Thymus (tissue), 11 donors: ENCODE measurements at regions not wholly inside any gene's neighbourhood (a gene's known extent, or its start where the extent isn't known, plus 50 kb on each side); places are given as distances from the start of the nearest gene placed in this dataset.

Source experiments
- DNase-seq, 9 donors: peaks; one replicate each; pipeline ENCODE4 v3.0.0-alpha.2; 2013; ENCODE audit warnings: low spot score in 9 of 9, low read depth in 6 of 9, missing footprints in 1 of 9
- H3K27ac ChIP-seq, 2 donors: one replicate each; pipeline ENCODE4 v1.5.1; 2013; ENCODE audit warnings: control low read depth in 1 of 2, low read depth in 1 of 2, low read length in 1 of 2, mild to moderate bottlenecking in 1 of 2, moderate library complexity in 1 of 2
- H3K27me3 ChIP-seq, 2 donors: one replicate each; pipeline ENCODE4 v1.5.1; 2013; ENCODE audit warnings: low read length in 1 of 2; ENCODE audit not compliant: control insufficient read depth in 2 of 2, insufficient read depth in 1 of 2
- H3K36me3 ChIP-seq, 2 donors: one replicate each; pipeline ENCODE4 v1.5.1; 2013; ENCODE audit warnings: low read length in 1 of 2, mild to moderate bottlenecking in 1 of 2, moderate library complexity in 1 of 2; ENCODE audit not compliant: control insufficient read depth in 2 of 2, insufficient read depth in 2 of 2
- H3K4me1 ChIP-seq, 2 donors: one replicate each; pipeline ENCODE4 v1.5.1; 2013; ENCODE audit warnings: low read length in 2 of 2; ENCODE audit not compliant: control insufficient read depth in 2 of 2, insufficient read depth in 2 of 2
- H3K4me3 ChIP-seq, 2 donors: one replicate each; pipeline ENCODE4 v1.5.1; 2013; ENCODE audit warnings: low read length in 2 of 2, control low read depth in 1 of 2, mild to moderate bottlenecking in 1 of 2
- H3K9me3 ChIP-seq, 2 donors: one replicate each; pipeline ENCODE4 v1.5.1; 2013; ENCODE audit warnings: low read length in 1 of 2, mild to moderate bottlenecking in 1 of 2; ENCODE audit not compliant: control insufficient read depth in 2 of 2, insufficient read depth in 1 of 2
- WGBS: extraction: QIAGEN DNeasy Blood & Tissue Kit; methylation state at CpG from one replicate; pipeline ENCODE4 v1.1.7; 2013; 5-methylcytosine and 5-hydroxymethylcytosine counted together
- donor health status: healthy.

GRCh38 chr10:61139592-61139953, 195.6 kb upstream of the RHOBTB1 start:
- Histone ChIP-seq H3K27me3 (no peaks in the 10 kb centered on the region), H3K27ac (no peak overlapping the region), H3K4me1 (no peaks in the 10 kb centered on the region), H3K36me3 (no peaks in the 10 kb centered on the region), H3K4me3 (no peak overlapping the region), H3K9me3 (no peaks in the 10 kb centered on the region)
- no peak for DNase-seq
- WGBS: 91% methylated on average over 4 of the region's 4 CpGs

- no peak overlapping the region for H3K4me3 ChIP-seq
- no peak for DNase-seq
- H3K4me1 ChIP-seq: no peaks in the 10 kb centered on the region
- no peaks in the 10 kb centered on the region for H3K36me3 ChIP-seq
- 98% methylated on average over 5 of the region's 5 CpGs for WGBS
- no peaks in the 10 kb centered on the region for H3K9me3 ChIP-seq
- H3K27me3 ChIP-seq: no peaks in the 10 kb centered on the region
- H3K27ac ChIP-seq: no peak overlapping the region
Observed at GRCh38 chr10:61138708-61139591, 195.0 kb upstream of the RHOBTB1 start.

GRCh38 chr10:61136139-61136538, 192.2 kb upstream of the RHOBTB1 start:
- H3K36me3 ChIP-seq: no peaks in the 10 kb centered on the region
- H3K27ac ChIP-seq: no peak overlapping the region
- no peak overlapping the region for H3K4me3 ChIP-seq
- DNase-seq: no peak
- 93% methylated on average over 2 of the region's 2 CpGs for WGBS
- no peaks in the 10 kb centered on the region for H3K4me1 ChIP-seq
- no peaks in the 10 kb centered on the region for H3K9me3 ChIP-seq
- H3K27me3 ChIP-seq: no peaks in the 10 kb centered on the region

- Histone ChIP-seq H3K4me1 (no peaks in the 10 kb centered on the region), H3K27me3 (no peaks in the 10 kb centered on the region), H3K27ac (no peak overlapping the region), H3K4me3 (no peak overlapping the region), H3K36me3 (no peaks in the 10 kb centered on the region), H3K9me3 (no peaks in the 10 kb centered on the region)
- DNase-seq: no peak
- 94% methylated on average over 3 of the region's 3 CpGs for WGBS
Observed at GRCh38 chr10:61135276-61135721, 191.3 kb upstream of the RHOBTB1 start.

GRCh38 chr10:61130366-61130765, 186.4 kb upstream of the RHOBTB1 start:
- H3K9me3 ChIP-seq: no peaks in the 10 kb centered on the region
- DNase-seq: no peak
- WGBS: 92% methylated on average over 1 of the region's 1 CpG
- peaks cover 0 to 1% of the 10 kb centered on the region in 2 donors for H3K4me1 ChIP-seq
- no peak overlapping the region for H3K27ac ChIP-seq
- H3K36me3 ChIP-seq: no peaks in the 10 kb centered on the region
- no peaks in the 10 kb centered on the region for H3K27me3 ChIP-seq
- H3K4me3 ChIP-seq: no peak overlapping the region

GRCh38 chr10:61128196-61128595, 184.2 kb upstream of the RHOBTB1 start:
- H3K4me3 ChIP-seq: no peak overlapping the region
- peaks cover 0 to 12% of the 10 kb centered on the region in 2 donors for H3K4me1 ChIP-seq
- H3K27me3 ChIP-seq: no peaks in the 10 kb centered on the region
- no peaks in the 10 kb centered on the region for H3K36me3 ChIP-seq
- H3K27ac ChIP-seq: no peak overlapping the region
- H3K9me3 ChIP-seq: no peaks in the 10 kb centered on the region
- no peak for DNase-seq

GRCh38 chr10:61125560-61126170, 181.7 kb upstream of the RHOBTB1 start:
- H3K9me3 ChIP-seq: no peaks in the 10 kb centered on the region
- no peaks in the 10 kb centered on the region for H3K27me3 ChIP-seq
- peak overlapping the region in 1 of 2 donors; percentile 35 for H3K27ac ChIP-seq
- no peaks in the 10 kb centered on the region for H3K36me3 ChIP-seq
- H3K4me3 ChIP-seq: no peak overlapping the region
- WGBS: 5% methylated on average over 3 of the region's 3 CpGs
- DNase-seq: peak in 8 of 9 donors; percentile 29 to 77 (median 40)
- peaks cover 0 to 12% of the 10 kb centered on the region in 2 donors for H3K4me1 ChIP-seq

GRCh38 chr10:61124756-61125530, 181.0 kb upstream of the RHOBTB1 start:
- peak in 1 of 9 donors; percentile 29 for DNase-seq
- Histone ChIP-seq H3K27me3 (no peaks in the 10 kb centered on the region), H3K4me1 (peaks cover 0 to 12% of the 10 kb centered on the region in 2 donors), H3K9me3 (no peaks in the 10 kb centered on the region), H3K4me3 (no peak overlapping the region), H3K27ac (no peak overlapping the region), H3K36me3 (no peaks in the 10 kb centered on the region)
- 81% methylated on average over 6 of the region's 6 CpGs for WGBS

- 78% methylated on average over 2 of the region's 2 CpGs for WGBS
- Histone ChIP-seq H3K27ac (no peak overlapping the region), H3K9me3 (no peaks in the 10 kb centered on the region), H3K4me1 (peaks cover 0 to 12% of the 10 kb centered on the region in 2 donors), H3K27me3 (no peaks in the 10 kb centered on the region), H3K4me3 (no peak overlapping the region), H3K36me3 (no peaks in the 10 kb centered on the region)
- peak in 1 of 9 donors; percentile 13 for DNase-seq
Observed at GRCh38 chr10:61120805-61121204, 176.8 kb upstream of the RHOBTB1 start.
